ENCODE measurements at regions not wholly inside any gene's neighbourhood (a gene's known extent, or its start where the extent isn't known, plus 50 kb on each side); places are given as distances from the start of the nearest gene placed in this dataset.

- Histone ChIP-seq H3K27ac (no peak overlapping the region), H3K36me3 (no peaks in the 10 kb centered on the region), H3K4me1 (no peaks in the 10 kb centered on the region), H3K9me3 (no peaks in the 10 kb centered on the region), H3K4me3 (no peak overlapping the region), H3K27me3 (ENCODE audit: low read depth) (no peaks in the 10 kb centered on the region)
- no peak for ATAC-seq
- no peak for TF ChIP-seq CTCF (IDR thresholded peaks at IDR 0.05)
- intact Hi-C loops (cut with DNase I): no loop called here
- DNase-seq: no peak
These were observed 330.6 kb upstream of the TLE3 start for GRCh38 chr15:70428211-70428822.

- DNase-seq: no peak
- Histone ChIP-seq H3K4me3 (no peak overlapping the region), H3K4me1 (no peaks in the 10 kb centered on the region), H3K9me3 (no peaks in the 10 kb centered on the region), H3K36me3 (no peaks in the 10 kb centered on the region), H3K27me3 (ENCODE audit: low read depth) (no peaks in the 10 kb centered on the region), H3K27ac (no peak overlapping the region)
- no peak for ATAC-seq
- intact Hi-C loops (cut with DNase I): no loop called here
- TF ChIP-seq CTCF (IDR thresholded peaks at IDR 0.05): no peak
These were observed 329.7 kb upstream of the TLE3 start for GRCh38 chr15:70427167-70428120.

- no peaks in the 10 kb centered on the region for H3K4me1 ChIP-seq
- no peak overlapping the region for H3K27ac ChIP-seq
- DNase-seq: no peak
- no peaks in the 10 kb centered on the region for H3K36me3 ChIP-seq
- no peaks in the 10 kb centered on the region for H3K9me3 ChIP-seq
- intact Hi-C loops (cut with DNase I): no loop called here
- no peak for TF ChIP-seq CTCF (IDR thresholded peaks at IDR 0.05)
- H3K27me3 ChIP-seq (ENCODE audit: low read depth): no peaks in the 10 kb centered on the region
- no peak overlapping the region for H3K4me3 ChIP-seq
- ATAC-seq: no peak
These were observed 328.5 kb upstream of the TLE3 start for GRCh38 chr15:70426096-70426821.

GRCh38 chr15:70424937-70425411, 327.3 kb upstream of the TLE3 start:
- intact Hi-C loops (cut with DNase I): no loop called here
- no peaks in the 10 kb centered on the region for H3K27me3 ChIP-seq (ENCODE audit: low read depth)
- no peak overlapping the region for H3K27ac ChIP-seq
- no peak overlapping the region for H3K4me3 ChIP-seq
- no peak for TF ChIP-seq CTCF (IDR thresholded peaks at IDR 0.05)
- no peak for DNase-seq
- H3K36me3 ChIP-seq: no peaks in the 10 kb centered on the region
- no peaks in the 10 kb centered on the region for H3K9me3 ChIP-seq
- no peak for ATAC-seq
- H3K4me1 ChIP-seq: peaks cover 3% of the 10 kb centered on the region

DNA sequence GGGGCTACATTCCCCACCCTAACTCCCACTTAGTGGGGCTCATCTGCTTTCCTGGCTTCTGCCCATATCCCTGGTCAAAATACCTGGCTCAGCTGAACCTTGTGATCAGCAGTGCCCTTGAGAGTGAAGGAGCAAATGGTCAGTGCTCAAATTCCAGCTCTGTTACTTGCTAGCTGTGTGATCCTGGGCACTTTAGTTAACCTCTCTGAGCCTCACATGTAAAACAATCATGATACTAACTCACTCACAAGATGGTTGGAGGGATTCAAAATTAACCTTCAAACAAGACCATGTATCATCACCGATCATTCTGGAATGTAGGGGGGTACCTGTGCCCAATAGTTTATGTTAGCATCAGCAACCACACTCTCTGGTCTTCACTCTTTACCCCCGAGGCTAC, 325.6 kb upstream of the TLE3 start:
- no peak for TF ChIP-seq CTCF (IDR thresholded peaks at IDR 0.05)
- no peaks in the 10 kb centered on the region for H3K36me3 ChIP-seq
- no peak overlapping the region for H3K4me3 ChIP-seq
- no peaks in the 10 kb centered on the region for H3K27me3 ChIP-seq (ENCODE audit: low read depth)
- intact Hi-C loops (cut with DNase I): no loop called here
- peaks cover 3% of the 10 kb centered on the region for H3K4me1 ChIP-seq
- H3K27ac ChIP-seq: no peak overlapping the region
- no peaks in the 10 kb centered on the region for H3K9me3 ChIP-seq
- DNase-seq (no peak), ATAC-seq (no peak)

Data from lower lobe of right lung (tissue), 2 donors.